GM19452 (cell line): ENCODE measurements at regions not wholly inside any gene's neighbourhood (a gene's known extent, or its start where the extent isn't known, plus 50 kb on each side); places are given as distances from the start of the nearest gene placed in this dataset.

ENCODE experiments used
- ATAC-seq: cut with Tn5 transposase; IDR thresholded peaks from one replicate; pipeline ENCODE4 v1.9.1; 2021; ENCODE audit not compliant: unreplicated experiment

GRCh38 chr9:26579056-26579455, 313.5 kb downstream of the CAAP1 start:
- ATAC-seq, result no peak

- no peak for ATAC-seq
Measured at GRCh38 chr9:26574898-26575440, 317.6 kb downstream of the CAAP1 start.

GRCh38 chr9:26574256-26574655, 318.3 kb downstream of the CAAP1 start:
- ATAC-seq, result no peak

- ATAC-seq, result no peak
Measured at GRCh38 chr9:26567976-26568375, 324.6 kb downstream of the CAAP1 start.

GRCh38 chr9:26566141-26566540, 326.5 kb downstream of the CAAP1 start:
- no peak for ATAC-seq

GRCh38 chr9:26565118-26565517, 327.5 kb downstream of the CAAP1 start:
- ATAC-seq, result no peak

- ATAC-seq, result no peak
Measured at GRCh38 chr9:26562338-26562737, 330.3 kb downstream of the CAAP1 start.

GRCh38 chr9:26561928-26562327, 330.7 kb downstream of the CAAP1 start:
- no peak for ATAC-seq

GRCh38 chr9:26559506-26559905, 333.1 kb downstream of the CAAP1 start:
- no peak for ATAC-seq

GRCh38 chr9:26551971-26552370, 340.6 kb downstream of the CAAP1 start:
- ATAC-seq, result no peak

GRCh38 chr9:26551451-26551850, 341.2 kb downstream of the CAAP1 start:
- ATAC-seq, result no peak

- ATAC-seq, result no peak
Measured at GRCh38 chr9:26548781-26549290, 343.8 kb downstream of the CAAP1 start.

GRCh38 chr9:26539867-26540493, 352.6 kb downstream of the CAAP1 start:
- no peak for ATAC-seq

GRCh38 chr9:26537211-26537610, 355.4 kb downstream of the CAAP1 start:
- no peak for ATAC-seq

GRCh38 chr9:26535151-26535550, 357.5 kb downstream of the CAAP1 start:
- ATAC-seq, result no peak

GRCh38 chr9:26530841-26531240, 361.8 kb downstream of the CAAP1 start:
- ATAC-seq, result no peak

GRCh38 chr9:26527931-26528330, 364.7 kb downstream of the CAAP1 start:
- no peak for ATAC-seq

- no peak for ATAC-seq
Measured at GRCh38 chr9:26524267-26524666, 368.3 kb downstream of the CAAP1 start.

- ATAC-seq, result no peak
Measured at GRCh38 chr9:26523577-26523976, 369.0 kb downstream of the CAAP1 start.

GRCh38 chr9:26520141-26520540, 372.5 kb downstream of the CAAP1 start:
- no peak for ATAC-seq

- no peak for ATAC-seq
Measured at GRCh38 chr9:26516773-26517343, 375.7 kb downstream of the CAAP1 start.

- no peak for ATAC-seq
Measured at GRCh38 chr9:26513730-26514129, 378.9 kb downstream of the CAAP1 start.

GRCh38 chr9:26510137-26510536, 382.5 kb downstream of the CAAP1 start:
- ATAC-seq, result no peak
